Uterus (tissue), 3 donors: ENCODE measurements at regions not wholly inside any gene's neighbourhood (a gene's known extent, or its start where the extent isn't known, plus 50 kb on each side); places are given as distances from the start of the nearest gene placed in this dataset.
"Not testable (repeated sequence)": the region's sequence is repeated elsewhere in the genome, so short reads cannot be mapped to it uniquely, and the experiment has no call there.

Source experiments
- DNase-seq, 2 donors: peaks; one replicate each; pipeline ENCODE4 v3.0.0-alpha.2; 2019 to 2020
- H3K27ac ChIP-seq, 2 donors: fragments of 200-600 bp; sonication (generic); 1 replicate in 1 of 2; 2 replicates in 1 of 2; pipeline ENCODE4 v1.5.1; 2016 to 2018
- H3K27me3 ChIP-seq, 2 donors: fragments of 200-600 bp; sonication (generic); one replicate each; pipeline ENCODE4 v1.5.1; 2018 to 2019; ENCODE audit warnings: control low read depth in 1 of 2
- H3K36me3 ChIP-seq, 2 donors: fragments of 200-600 bp; sonication (generic); one replicate each; pipeline ENCODE4 v1.5.1; 2019; ENCODE audit warnings: control low read depth in 1 of 2
- H3K4me1 ChIP-seq, 2 donors: fragments of 200-600 bp; sonication (generic); one replicate each; pipeline ENCODE4 v1.5.1; 2018 to 2019; ENCODE audit warnings: control low read depth in 1 of 2
- H3K4me3 ChIP-seq, 2 donors: fragments of 200-600 bp; sonication (generic); 1 replicate in 1 of 2; 2 replicates in 1 of 2; pipeline ENCODE4 v1.5.1; 2018 to 2019; ENCODE audit warnings: mild to moderate bottlenecking in 1 of 2
- H3K9me3 ChIP-seq, 2 donors: fragments of 200-600 bp; sonication (generic); one replicate each; pipeline ENCODE4 v1.5.1; 2019; ENCODE audit warnings: control low read depth in 1 of 2
- POLR2A ChIP-seq, 2 donors: fragments of 450-650 bp; IDR thresholded peaks; one replicate each; pipeline ENCODE4 v1.6.1; 2016; ENCODE audit warnings: antibody characterized with exemption in 2 of 2, mild to moderate bottlenecking in 1 of 2, moderate library complexity in 1 of 2
- intact Hi-C: fragments of 100-400 bp; cut with DNase I; formaldehyde crosslinking; loops from one replicate; pipeline ENCODE4 v1.15.1; 2023; ENCODE audit warnings: low total_unique reads
- TF ChIP-seq, protein P1 (sequence below), 4 experiments: fragments of 200-600 bp in 2 of 4; fragments of 450-650 bp in 2 of 4; sonication (generic) in 2 of 4; IDR thresholded peaks; one replicate each; pipeline ENCODE4 v1.5.1; 2016 to 2019; ENCODE audit warnings: antibody characterized with exemption in 4 of 4, mild to moderate bottlenecking in 2 of 4, moderate library complexity in 1 of 4
- donor health status: DM: yes; HTN: yes; CAD: no.

DNA sequence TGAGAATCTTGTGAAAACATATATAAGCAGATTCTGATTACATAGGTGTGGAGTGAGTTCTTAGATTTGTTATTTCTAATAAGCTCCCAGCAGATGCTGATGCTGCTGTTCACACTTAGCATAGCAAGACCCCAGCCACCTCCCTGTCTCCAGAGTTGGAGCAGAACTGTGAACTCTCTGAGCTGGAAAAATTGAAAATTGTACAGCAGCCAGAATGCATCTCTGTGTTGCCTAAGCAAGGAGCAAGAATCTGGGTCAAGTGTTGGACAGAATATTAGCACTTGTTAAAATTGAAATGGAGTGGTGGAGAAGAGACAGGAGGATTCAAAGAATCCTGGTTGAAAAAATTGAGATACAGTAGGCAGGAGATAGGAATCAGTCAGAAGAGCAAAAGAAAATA lies 146.6 kb upstream of the FAM47C start:
- intact Hi-C loops, result no loop called here
- no peaks in the 10 kb centered on the region for H3K9me3 ChIP-seq
- H3K4me3 ChIP-seq, result no peak overlapping the region
- no peak overlapping the region for H3K27ac ChIP-seq
- no peak for TF ChIP-seq POLR2A (IDR thresholded peaks at IDR 0.05)
- DNase-seq, result no peak
- no peaks in the 10 kb centered on the region for H3K27me3 ChIP-seq
- no peaks in the 10 kb centered on the region for H3K36me3 ChIP-seq
- no peaks in the 10 kb centered on the region for H3K4me1 ChIP-seq

DNA sequence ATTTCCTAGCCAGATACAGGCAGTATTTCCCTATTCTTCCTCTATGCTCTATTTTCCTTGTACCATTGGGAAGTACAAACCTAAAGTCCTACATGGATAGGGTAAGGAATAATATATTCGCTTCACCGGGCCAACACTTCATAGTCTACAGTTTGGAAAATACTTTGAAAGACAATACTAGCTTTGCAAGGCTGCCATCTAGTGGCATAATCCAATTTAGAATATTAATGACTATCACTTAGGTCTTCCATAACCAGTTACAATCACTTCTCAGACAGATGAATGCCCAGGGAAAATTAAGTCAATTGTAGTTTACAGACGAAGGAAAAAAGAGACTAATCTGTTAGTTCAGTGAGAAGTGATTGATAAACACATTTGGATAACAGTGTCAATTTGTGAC lies 141.0 kb upstream of the FAM47C start:
- TF ChIP-seq, protein P1, sequence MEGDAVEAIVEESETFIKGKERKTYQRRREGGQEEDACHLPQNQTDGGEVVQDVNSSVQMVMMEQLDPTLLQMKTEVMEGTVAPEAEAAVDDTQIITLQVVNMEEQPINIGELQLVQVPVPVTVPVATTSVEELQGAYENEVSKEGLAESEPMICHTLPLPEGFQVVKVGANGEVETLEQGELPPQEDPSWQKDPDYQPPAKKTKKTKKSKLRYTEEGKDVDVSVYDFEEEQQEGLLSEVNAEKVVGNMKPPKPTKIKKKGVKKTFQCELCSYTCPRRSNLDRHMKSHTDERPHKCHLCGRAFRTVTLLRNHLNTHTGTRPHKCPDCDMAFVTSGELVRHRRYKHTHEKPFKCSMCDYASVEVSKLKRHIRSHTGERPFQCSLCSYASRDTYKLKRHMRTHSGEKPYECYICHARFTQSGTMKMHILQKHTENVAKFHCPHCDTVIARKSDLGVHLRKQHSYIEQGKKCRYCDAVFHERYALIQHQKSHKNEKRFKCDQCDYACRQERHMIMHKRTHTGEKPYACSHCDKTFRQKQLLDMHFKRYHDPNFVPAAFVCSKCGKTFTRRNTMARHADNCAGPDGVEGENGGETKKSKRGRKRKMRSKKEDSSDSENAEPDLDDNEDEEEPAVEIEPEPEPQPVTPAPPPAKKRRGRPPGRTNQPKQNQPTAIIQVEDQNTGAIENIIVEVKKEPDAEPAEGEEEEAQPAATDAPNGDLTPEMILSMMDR (IDR thresholded peaks at IDR 0.05), result peak; percentile 27 to 44 (median 37)
- no peak for TF ChIP-seq POLR2A (IDR thresholded peaks at IDR 0.05)
- H3K4me1 ChIP-seq, result no peaks in the 10 kb centered on the region
- no peak overlapping the region for H3K27ac ChIP-seq
- DNase-seq, result no peak
- no peaks in the 10 kb centered on the region for H3K9me3 ChIP-seq
- no peaks in the 10 kb centered on the region for H3K27me3 ChIP-seq
- no peaks in the 10 kb centered on the region for H3K36me3 ChIP-seq
- no peak overlapping the region for H3K4me3 ChIP-seq
- intact Hi-C loops, result no loop called here

DNA sequence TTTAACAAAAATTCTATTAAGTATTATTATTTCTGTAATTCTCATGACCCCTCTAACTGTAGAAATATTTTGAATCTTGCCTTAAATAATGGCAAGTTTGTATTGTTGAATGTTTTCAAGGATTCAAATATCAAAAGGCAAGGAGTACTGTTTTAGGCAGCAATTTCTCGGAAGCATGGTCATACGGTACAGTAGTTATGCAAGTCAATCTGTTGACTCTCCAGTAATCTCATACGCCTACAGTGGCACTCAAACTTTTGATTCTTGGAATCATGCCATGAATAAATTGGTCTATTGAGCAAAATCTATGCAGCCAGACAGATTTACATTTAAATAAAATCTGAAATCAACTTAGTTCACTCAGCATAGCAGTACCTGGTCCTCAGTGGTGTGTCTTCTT lies 139.6 kb upstream of the FAM47C start:
- intact Hi-C loops, result no loop called here
- H3K27me3 ChIP-seq, result no peaks in the 10 kb centered on the region
- H3K4me3 ChIP-seq, result no peak overlapping the region
- no peaks in the 10 kb centered on the region for H3K36me3 ChIP-seq
- TF ChIP-seq, protein P1 (IDR thresholded peaks at IDR 0.05), result no peak
- TF ChIP-seq POLR2A (IDR thresholded peaks at IDR 0.05), result no peak
- no peak overlapping the region for H3K27ac ChIP-seq
- no peak for DNase-seq
- H3K4me1 ChIP-seq, result no peaks in the 10 kb centered on the region
- no peaks in the 10 kb centered on the region for H3K9me3 ChIP-seq

DNA sequence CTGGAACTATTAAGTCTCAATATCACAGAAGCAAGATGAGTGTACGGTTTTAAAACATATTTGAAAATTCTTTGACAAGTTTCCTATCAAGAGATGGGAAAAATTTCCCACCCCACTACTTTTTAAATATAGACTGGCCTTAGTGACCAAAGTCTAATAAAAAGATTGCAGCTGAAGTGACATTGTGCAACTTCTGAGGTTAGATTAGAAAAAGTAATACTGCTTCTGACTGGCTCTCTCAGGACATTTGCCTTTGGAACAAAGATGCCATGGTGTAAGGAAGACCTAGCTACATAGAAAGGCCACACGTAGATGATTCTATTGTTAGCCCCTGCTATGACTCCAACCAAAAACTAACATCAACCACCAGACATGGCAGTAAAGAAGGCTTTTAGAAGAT lies 138.7 kb upstream of the FAM47C start:
- intact Hi-C loops, result no loop called here

DNA sequence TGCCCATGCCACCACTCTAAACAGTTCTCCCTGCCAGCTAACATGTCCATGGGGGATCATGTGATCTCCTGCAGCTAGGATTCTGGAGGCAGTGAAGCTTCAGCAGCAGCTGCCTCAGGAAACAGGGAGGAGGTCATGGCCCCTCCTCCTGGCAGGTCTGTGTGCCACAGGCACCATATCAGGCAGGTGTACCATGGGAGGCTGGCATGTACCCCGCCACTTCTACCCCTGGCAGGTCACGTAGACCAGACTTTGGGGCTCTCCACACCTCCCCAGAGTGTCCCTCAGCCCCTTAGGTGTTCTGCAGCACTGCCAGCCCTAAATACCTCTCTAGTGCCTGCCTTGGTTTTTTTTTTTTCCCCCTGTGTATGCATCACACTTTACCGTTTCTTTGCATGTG lies 110.5 kb upstream of the FAM47C start:
- no peak overlapping the region for H3K4me3 ChIP-seq
- H3K36me3 ChIP-seq, result no peaks in the 10 kb centered on the region
- H3K27ac ChIP-seq, result no peak overlapping the region
- DNase-seq, result no peak
- no peaks in the 10 kb centered on the region for H3K27me3 ChIP-seq
- intact Hi-C loops, result no loop called here
- no peaks in the 10 kb centered on the region for H3K9me3 ChIP-seq
- TF ChIP-seq POLR2A (IDR thresholded peaks at IDR 0.05), result no peak
- TF ChIP-seq, protein P1 (IDR thresholded peaks at IDR 0.05), result no peak
- H3K4me1 ChIP-seq, result no peaks in the 10 kb centered on the region

More for the DNA sequence above, 138.7 kb upstream of the FAM47C start:
- H3K4me1 ChIP-seq, result no peaks in the 10 kb centered on the region
- H3K27ac ChIP-seq, result no peak overlapping the region
- no peaks in the 10 kb centered on the region for H3K27me3 ChIP-seq
- no peak for DNase-seq
- no peak overlapping the region for H3K4me3 ChIP-seq
- TF ChIP-seq, protein P1 (IDR thresholded peaks at IDR 0.05), result no peak
- no peak for TF ChIP-seq POLR2A (IDR thresholded peaks at IDR 0.05)
- H3K36me3 ChIP-seq, result no peaks in the 10 kb centered on the region
- H3K9me3 ChIP-seq, result no peaks in the 10 kb centered on the region

DNA sequence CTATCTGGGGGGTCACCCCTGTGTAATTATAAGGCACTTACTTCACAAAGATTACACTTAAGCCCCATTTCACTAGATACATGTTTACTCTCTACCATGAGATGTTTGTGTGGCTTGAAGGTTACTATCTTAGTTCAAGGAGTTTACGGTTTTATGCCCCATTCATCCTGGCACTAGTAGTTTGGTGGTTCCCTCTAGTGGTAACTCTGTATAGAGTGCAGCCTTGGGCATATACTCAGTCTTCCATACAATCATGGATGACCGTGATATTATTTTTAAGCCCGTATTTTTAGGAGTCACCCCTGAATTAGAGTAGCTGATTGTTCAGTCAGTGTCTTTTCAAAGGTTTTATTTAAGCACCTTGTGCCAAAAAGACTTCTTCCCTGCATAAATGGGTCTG lies 109.9 kb upstream of the FAM47C start:
- intact Hi-C loops, result no loop called here
- Histone ChIP-seq H3K27me3 (no peaks in the 10 kb centered on the region), H3K4me1 (no peaks in the 10 kb centered on the region), H3K9me3 (no peaks in the 10 kb centered on the region), H3K36me3 (no peaks in the 10 kb centered on the region), H3K27ac (no peak overlapping the region), H3K4me3 (no peak overlapping the region)
- no peak for DNase-seq
- no peak for TF ChIP-seq POLR2A (IDR thresholded peaks at IDR 0.05)
- TF ChIP-seq, protein P1 (IDR thresholded peaks at IDR 0.05), result no peak

DNA sequence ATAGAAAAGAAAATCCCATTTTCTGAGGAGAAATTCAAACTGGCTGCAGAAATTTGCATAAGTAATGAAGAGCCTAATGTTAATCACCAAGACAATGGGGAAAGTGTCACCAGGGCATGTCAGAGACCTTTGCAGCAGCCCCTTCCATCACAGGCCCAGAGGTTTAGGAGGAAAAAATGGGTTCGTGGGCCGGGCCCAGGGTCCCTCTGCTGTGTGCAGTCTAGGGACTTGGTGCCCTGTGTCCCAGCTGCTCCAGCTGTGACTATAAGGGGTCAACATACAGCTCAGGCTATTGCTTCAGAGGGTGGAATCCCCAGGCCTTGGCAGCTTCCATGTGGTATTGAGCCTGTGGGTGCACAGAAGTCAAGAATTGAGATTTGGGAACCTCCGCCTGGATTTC lies 103.6 kb upstream of the FAM47C start:
- not testable (repeated sequence) for H3K4me3 ChIP-seq, H3K9me3 ChIP-seq, DNase-seq, H3K4me1 ChIP-seq, H3K27ac ChIP-seq, H3K36me3 ChIP-seq, H3K27me3 ChIP-seq
- intact Hi-C loops, result loop anchor here (10.0 kb wide), 1 partner anchor 520 kb away; no protein-coding TSS in a partner anchor
